ENCODE measurements at regions not wholly inside any gene's neighbourhood (a gene's known extent, or its start where the extent isn't known, plus 50 kb on each side); places are given as distances from the start of the nearest gene placed in this dataset.
"Not testable (repeated sequence)": the region's sequence is repeated elsewhere in the genome, so short reads cannot be mapped to it uniquely, and the experiment has no call there.

GRCh38 chr16:29306201-29306600, 100.3 kb downstream of the NPIPB11 start (continued):
- TF ChIP-seq ZBTB4 (CRISPR knock-in tag; IDR thresholded peaks at IDR 0.05) (no peak), MYB (IDR thresholded peaks at IDR 0.05; ENCODE audit: borderline replicate concordance, low read depth, low read length) (no peak), CBX5 (IDR thresholded peaks at IDR 0.05; ENCODE audit: low read depth) (no peak), SUZ12 (IDR thresholded peaks at IDR 0.05; ENCODE audit: unreplicated experiment) (no peak), ESRRA (IDR thresholded peaks at IDR 0.05; ENCODE audit: low read length) (no peak), ZBTB40 (IDR thresholded peaks at IDR 0.05; ENCODE audit: borderline replicate concordance) (no peak), CUX1 (IDR thresholded peaks at IDR 0.05; ENCODE audit: insufficient replicate concordance, low read depth, low read length) (no peak)

GRCh38 chr16:29305018-29305417, 101.5 kb downstream of the NPIPB11 start:
- H3K4me1 ChIP-seq (ENCODE audit: control insufficient read depth, insufficient read depth, low read length); SMC1A ChIA-PET (ENCODE audit: uncharacterized antibody, unreplicated experiment); RAD21 ChIA-PET (ENCODE audit: unreplicated experiment); H3K9ac ChIP-seq (ENCODE audit: control insufficient read depth, insufficient read depth, low read length); ATAC-seq; intact Hi-C loops (cut with micrococcal nuclease; ENCODE audit: unreplicated experiment); H3K27me3 ChIP-seq (replicated peaks in 1 of 2; ENCODE audit: control insufficient read depth in 2 of 2, insufficient read depth in 2 of 2, low read length in 1 of 2); H3K27ac ChIP-seq (ENCODE audit: control insufficient read depth, insufficient read depth); POLR2A ChIA-PET; H3K4me2 ChIP-seq (ENCODE audit: control insufficient read depth, insufficient read depth); in situ Hi-C loops (cut with MboI); H3K4me3 ChIP-seq; BruUV-seq (replicated peaks); FAIRE-seq; H3K9me3 ChIP-seq (replicated peaks; ENCODE audit: control insufficient read depth, insufficient read depth, low read length); DNase-seq (ENCODE audit: low read depth, low spot score); H2AFZ ChIP-seq (ENCODE audit: control insufficient read depth, low read depth, low read length); H3K36me3 ChIP-seq (ENCODE audit: control insufficient read depth in 2 of 2, insufficient read depth in 2 of 2, low read length in 1 of 2); H4K20me1 ChIP-seq (ENCODE audit: control insufficient read depth, insufficient read depth); CTCF ChIA-PET; H3K79me2 ChIP-seq (ENCODE audit: control insufficient read depth, insufficient read depth, low read length): not testable (repeated sequence)
- WGBS (ENCODE audit: insufficient coverage, insufficient replicate concordance, low lambda C conversion rate, missing lambda C conversion rate) = 54% methylated on average over 11 of the region's 11 CpGs

All from GM12878 (cell line).